OCI-LY1 (cell line): ENCODE measurements at regions not wholly inside any gene's neighbourhood (a gene's known extent, or its start where the extent isn't known, plus 50 kb on each side); places are given as distances from the start of the nearest gene placed in this dataset.

Experiments used
- EZH2 ChIP-seq: fragments of 200-600 bp; sonication (generic), shearing (Covaris generic); IDR thresholded peaks from 2 replicates; pipeline ENCODE4 v1.8.0; 2017; ENCODE audit warnings: borderline replicate concordance, mixed run types, mild to moderate bottlenecking, antibody characterized with exemption, low read length, moderate library complexity, mixed read lengths
- TF ChIP-seq, protein P1 (sequence below): fragments of 200-600 bp; sonication (generic), shearing (Covaris generic); IDR thresholded peaks from 2 replicates; pipeline ENCODE4 v1.5.1; 2017; ENCODE audit warnings: mild to moderate bottlenecking, antibody characterized with exemption, low read length, moderate library complexity, mixed read lengths

DNA sequence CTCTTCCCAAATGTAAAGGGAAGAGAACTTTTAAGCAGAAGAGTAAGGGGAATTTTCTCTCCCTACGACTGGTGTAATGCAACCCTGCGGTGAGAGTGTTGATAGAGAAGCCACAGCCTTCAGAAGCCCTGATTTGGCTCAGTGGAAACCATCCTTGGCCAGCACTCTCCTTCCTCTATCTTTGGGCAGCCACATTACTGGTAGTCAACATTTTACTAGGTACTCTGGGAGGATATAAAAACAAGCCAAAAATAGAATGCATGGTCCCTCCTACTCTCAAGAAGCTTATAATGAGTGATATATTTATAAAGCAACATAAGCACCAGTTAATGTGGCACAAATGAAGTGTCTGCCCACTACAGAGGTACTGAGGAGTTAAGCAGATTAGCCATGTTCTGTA, 201.8 kb upstream of the NCAM1 start:
- TF ChIP-seq, protein P1, sequence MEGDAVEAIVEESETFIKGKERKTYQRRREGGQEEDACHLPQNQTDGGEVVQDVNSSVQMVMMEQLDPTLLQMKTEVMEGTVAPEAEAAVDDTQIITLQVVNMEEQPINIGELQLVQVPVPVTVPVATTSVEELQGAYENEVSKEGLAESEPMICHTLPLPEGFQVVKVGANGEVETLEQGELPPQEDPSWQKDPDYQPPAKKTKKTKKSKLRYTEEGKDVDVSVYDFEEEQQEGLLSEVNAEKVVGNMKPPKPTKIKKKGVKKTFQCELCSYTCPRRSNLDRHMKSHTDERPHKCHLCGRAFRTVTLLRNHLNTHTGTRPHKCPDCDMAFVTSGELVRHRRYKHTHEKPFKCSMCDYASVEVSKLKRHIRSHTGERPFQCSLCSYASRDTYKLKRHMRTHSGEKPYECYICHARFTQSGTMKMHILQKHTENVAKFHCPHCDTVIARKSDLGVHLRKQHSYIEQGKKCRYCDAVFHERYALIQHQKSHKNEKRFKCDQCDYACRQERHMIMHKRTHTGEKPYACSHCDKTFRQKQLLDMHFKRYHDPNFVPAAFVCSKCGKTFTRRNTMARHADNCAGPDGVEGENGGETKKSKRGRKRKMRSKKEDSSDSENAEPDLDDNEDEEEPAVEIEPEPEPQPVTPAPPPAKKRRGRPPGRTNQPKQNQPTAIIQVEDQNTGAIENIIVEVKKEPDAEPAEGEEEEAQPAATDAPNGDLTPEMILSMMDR, result no peak
- TF ChIP-seq EZH2, result no peak
